VCaP (cell line): ENCODE measurements at regions not wholly inside any gene's neighbourhood (a gene's known extent, or its start where the extent isn't known, plus 50 kb on each side); places are given as distances from the start of the nearest gene placed in this dataset.
"Not testable (repeated sequence)": the region's sequence is repeated elsewhere in the genome, so short reads cannot be mapped to it uniquely, and the experiment has no call there.

Source experiments
- H3K27ac ChIP-seq: fragments of 450-650 bp; 2 replicates; pipeline ENCODE4 v1.5.1; 2017

GRCh38 chr1:120552190-120552589 is 137.4 kb downstream of the NBPF8 start:
- not testable (repeated sequence) for H3K27ac ChIP-seq

DNA sequence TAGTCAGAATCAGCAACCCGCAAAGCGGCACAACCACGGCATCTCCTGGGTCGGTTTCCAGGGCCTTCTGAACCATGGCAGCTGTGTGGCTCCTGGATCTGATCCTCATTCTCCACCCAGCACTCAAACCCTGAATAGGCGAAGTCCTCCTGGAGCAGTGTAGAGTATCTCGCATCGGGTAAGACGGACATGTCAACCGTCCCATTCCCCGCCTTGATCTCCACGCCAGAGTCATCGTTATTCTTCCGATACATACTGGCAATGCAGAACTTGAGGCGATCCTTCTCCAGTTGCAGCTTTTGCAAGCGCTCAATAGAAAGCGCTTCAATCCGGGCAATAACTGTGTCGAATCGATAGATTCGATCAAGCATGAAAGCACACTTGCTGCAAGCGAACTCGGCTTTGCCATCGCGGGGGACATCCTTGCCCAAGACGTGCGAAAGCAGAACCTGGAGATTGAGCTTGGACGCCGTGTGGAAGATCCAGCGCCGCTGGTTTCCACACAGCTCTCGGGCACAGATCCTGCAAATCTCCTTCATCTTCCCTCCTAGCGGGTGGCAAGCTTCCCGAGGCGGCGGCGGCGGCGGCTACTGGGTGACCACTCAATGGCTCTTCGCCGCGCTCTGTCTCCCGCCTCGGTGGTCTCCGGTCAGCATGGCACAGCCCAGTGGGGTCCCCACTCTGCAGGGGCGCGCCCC is 142.9 kb downstream of the NBPF8 start:
- H3K27ac ChIP-seq, result not testable (repeated sequence)

DNA sequence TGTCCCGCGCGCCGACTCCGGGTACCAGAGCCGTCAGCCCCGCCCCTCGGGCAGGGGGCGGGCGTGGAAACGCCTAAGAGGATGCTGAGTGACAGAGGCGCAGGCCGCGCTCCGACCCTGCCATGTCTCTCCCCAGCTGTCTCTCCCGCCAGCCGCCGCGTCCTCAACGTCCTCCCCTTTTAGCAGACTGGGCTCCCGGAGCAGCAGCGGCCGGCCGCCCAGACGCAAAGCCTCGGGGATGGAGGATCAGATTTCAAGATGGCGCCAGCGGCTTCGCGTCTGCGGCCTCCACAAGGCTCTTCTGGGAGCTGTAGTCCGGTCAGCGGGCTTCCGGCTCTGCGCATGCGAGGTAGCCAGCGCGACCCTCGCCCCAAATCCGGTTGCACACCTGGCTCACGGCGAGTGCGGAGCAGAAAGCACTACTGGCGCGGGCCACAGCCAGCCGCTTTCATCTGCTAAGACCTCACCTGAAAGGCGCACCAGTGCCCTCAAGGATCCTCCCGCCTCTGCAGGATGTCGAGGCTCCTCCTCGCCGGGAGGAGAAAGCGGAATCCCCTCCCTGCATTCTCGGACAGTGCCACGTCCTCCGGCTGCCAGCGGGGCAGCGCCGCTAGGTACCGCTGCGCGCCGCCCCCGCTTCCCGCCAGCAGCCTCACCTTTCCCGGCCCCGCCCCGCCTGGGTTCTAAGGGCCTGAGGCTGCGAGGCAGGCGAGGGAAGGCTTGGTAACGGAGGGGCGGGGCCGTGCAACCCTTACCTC is 143.6 kb downstream of the NBPF8 start:
- H3K27ac ChIP-seq, result peak overlapping the region; percentile 64

DNA sequence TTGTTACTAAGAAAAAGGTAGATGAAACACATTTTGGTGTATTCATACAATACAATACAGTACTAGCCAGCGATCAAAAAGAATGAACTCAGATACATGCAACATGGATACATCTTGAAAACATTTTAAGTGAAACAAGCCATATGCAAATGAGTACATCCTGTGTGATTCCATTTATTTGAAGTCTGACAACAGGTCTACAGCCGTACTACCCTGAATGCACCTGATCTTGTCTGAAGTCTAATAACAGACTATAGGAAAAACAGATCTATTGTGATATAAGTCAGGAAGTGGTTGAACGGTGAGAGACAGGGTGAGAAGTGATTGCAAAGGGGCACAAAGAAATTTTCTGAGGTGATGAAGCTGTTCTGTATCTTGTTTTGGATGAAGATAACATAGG is 146.9 kb downstream of the NBPF8 start:
- not testable (repeated sequence) for H3K27ac ChIP-seq

DNA sequence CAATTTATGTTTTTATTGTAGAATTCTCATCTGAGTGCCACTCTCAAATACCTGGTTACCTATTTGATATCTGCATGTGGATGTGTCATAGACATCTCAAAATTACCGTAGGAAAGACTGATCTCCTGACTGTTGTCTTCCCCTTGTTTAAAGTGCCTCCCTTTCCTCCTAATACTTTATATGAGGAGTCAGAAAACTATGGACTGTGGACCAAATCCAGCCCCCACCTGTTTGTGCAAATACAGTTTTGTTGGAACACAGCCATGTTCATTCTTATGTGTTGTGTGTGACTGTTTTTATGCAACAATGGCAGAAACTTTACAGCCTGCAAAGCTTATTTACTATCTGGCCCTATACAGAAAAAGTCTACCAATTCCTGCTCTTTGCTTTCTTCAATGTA is 150.6 kb downstream of the NBPF8 start:
- H3K27ac ChIP-seq, result not testable (repeated sequence)

GRCh38 chr1:120567620-120568019 is 152.8 kb downstream of the NBPF8 start:
- H3K27ac ChIP-seq, result not testable (repeated sequence)

DNA sequence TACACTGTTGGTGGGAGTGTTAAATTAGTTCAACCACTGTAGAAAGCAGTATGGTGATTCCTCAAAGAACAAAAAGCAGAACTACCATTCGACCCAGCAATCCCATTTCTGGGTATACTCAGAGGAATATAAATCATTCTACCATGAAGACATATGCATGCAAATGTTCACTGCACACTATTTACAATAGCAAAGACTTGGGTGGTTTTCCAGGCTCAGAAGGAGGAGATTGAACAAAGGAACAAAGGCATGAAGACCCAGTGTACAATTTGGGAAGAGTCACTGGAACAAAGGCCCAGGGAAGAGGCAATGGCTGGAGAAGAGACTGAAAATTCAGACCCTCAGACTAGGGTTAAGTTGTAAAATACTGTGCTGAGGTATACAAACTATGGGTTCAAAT is 148.5 kb upstream of the NBPF26 start:
- H3K27ac ChIP-seq, result not testable (repeated sequence)

DNA sequence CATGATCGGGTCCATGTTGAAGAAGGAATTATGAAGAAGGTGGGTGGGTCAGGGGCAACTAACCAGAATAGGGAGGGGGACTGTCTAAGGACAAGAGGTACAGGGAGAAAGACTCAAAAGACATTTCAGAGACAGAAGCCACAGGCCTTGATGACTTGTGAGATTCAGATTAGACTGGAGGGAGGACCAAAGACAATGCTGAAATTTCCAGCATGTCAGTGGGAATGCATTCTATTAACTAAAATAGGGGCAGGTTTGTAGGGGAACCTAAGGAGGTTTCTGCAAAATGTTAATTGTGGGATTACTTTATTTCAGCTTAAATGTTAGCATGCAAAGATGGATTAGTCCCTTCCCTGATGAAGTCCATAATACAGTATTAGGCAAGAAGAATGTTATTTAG is 141.6 kb upstream of the NBPF26 start:
- H3K27ac ChIP-seq, result not testable (repeated sequence)

DNA sequence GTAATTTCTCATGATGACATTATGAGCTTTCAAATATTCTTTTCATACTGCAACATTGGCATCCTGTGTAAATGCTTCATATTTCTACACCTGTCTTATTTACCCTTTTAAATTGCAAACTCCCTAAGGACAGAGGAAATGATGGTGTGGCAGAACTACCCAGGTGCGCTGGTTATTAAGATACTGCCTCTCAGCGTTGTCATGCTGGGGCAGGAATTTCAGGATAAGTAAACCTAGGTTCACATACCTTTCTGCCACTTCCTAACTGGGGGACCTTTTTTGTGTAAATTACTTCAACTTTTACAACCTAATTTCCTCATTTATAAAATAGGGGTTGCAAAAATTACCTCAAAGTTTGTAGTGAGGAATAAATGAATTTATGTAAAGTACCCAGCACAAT is 137.7 kb upstream of the NBPF26 start:
- H3K27ac ChIP-seq, result not testable (repeated sequence)

- H3K27ac ChIP-seq, result not testable (repeated sequence)
Measured at GRCh38 chr1:120588811-120589210, 134.9 kb upstream of the NBPF26 start.

DNA sequence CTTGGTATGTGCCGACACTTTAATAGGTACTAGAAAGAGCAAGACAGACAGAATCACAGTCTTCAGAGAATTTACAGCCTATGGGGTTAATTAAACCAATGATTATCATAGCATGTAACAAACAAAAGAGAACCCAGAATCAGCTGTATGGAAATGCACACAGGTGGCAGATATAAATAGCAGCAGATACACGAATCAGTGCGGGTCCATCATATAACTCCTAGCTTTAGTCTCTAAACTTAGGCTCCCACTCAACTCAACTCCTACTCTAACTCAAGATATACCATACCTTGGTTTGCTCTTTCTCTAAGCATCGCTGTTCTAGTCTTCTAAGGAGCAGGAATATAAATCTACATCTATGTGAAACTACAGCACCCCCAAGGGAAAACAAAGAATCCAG is 132.0 kb upstream of the NBPF26 start:
- H3K27ac ChIP-seq, result not testable (repeated sequence)

DNA sequence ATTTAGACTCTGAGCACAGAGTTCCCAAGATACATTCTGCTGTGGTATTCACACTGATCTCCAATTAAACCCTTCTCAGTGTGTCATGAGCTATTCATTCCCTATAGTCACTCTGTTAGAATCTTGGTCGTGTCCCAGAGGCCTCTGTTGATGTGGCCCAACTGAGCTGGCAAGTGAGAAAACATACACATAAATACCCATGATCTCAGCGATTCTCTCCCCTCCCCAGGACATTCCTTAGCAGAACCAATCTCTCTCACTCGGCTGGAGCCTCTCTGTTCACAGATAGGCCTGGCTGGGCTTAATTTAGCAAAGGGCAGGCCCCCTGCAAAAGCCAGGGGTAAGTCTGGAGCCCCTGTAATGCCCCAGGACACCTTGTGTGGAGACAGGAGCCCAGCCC is 130.8 kb upstream of the NBPF26 start:
- H3K27ac ChIP-seq, result not testable (repeated sequence)

DNA sequence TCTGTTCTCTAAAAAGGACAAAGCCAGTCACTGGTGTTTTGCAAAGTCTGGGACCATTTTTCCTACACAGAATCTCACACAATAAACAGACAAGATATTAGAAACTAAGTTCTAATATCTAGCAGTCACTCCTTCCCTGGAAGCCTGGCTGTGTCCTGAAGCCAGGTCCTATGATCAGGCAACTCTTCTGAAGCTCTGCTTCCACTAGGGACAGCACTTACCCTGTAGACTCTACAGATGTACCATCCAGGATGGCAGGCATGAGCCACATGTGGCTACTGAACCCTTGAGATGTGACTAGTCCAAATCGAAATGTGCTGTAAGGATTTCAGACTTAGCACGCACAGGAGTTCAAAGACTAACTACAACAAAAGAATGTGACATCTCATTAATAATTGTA is 130.1 kb upstream of the NBPF26 start:
- not testable (repeated sequence) for H3K27ac ChIP-seq

- not testable (repeated sequence) for H3K27ac ChIP-seq
Measured at GRCh38 chr1:120598331-120598951, 125.3 kb upstream of the NBPF26 start.

DNA sequence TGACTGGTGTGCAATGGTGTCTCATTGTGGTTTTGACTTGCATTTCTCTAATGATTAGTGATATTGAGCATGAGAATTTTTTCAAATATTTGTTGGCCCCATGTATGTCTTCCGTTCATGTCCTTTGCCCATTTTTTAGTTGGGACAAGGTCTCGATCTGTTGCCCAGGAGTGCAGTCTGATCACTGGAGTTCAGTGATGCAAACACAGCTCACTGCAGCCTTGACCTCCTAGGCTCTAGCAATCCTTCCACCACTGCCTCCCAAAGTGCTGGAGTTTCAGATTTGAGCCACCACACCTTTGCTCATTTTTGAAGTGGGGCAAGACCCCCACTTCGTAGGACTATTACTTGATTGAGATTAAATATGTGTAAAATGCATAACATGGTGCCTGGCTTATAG is 124.2 kb upstream of the NBPF26 start:
- H3K27ac ChIP-seq, result not testable (repeated sequence)

DNA sequence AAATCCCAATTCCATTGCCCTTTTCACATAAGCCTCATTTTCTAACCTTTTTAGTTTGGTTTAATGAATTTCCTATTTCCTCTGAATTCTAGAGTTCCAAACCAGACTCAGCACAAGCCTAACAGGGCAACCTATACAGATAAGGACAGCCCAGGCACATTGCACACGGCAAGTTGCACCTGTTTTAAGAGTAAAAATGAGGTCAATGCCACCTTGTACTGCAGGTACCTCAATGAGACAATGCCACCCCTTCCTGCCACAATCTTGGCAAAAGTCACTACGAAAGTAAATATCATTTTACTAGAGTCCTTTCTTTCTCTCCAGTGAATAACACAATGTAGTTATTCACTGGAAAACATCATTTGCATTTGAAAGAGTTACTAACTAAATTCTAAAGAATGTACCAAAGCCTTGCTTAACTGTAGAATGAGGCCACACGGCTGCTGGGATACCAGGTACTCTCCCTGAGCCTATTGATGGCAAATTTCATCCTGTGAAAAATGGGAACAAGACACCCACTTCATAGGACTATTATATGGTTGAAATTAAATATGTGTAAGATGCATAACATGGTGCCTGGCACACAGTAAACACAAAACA is 123.2 kb upstream of the NBPF26 start:
- not testable (repeated sequence) for H3K27ac ChIP-seq

GRCh38 chr1:120607882-120608281 is 115.9 kb upstream of the NBPF26 start:
- not testable (repeated sequence) for H3K27ac ChIP-seq

DNA sequence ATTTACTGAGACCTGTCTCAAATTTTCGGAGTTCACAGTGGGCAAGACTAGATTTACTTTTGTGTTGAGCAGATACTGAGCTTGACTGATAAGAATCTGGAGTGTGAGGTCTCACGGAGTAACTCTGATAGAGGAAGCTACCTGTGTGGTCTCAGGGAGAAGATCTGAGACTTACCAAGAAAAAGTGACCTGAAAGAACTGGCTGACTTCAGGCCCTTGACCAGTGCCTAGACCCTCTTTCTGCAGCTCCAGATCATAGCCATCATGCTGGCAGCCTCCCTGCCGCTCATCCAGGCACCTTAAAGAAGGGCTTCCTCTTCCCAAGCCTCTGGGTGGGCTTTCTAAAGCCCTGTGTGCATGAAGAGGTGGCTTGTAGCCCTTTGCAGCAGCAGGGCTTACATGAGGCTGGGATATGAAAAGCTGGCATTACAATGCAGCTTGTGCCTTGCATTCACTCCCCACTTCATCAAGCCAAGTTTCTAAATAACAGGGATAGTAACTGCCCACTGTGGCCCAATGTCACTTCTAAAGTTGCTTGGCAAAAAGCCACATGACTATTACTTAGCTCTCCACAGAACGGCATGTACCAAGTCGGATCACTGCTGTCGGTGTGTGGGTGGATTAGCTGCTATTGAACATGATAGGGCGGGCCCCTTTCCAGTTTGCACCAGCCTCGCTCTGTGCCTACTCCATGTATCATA is 115.3 kb upstream of the NBPF26 start:
- not testable (repeated sequence) for H3K27ac ChIP-seq

GRCh38 chr1:120609015-120609573 is 114.7 kb upstream of the NBPF26 start:
- H3K27ac ChIP-seq, result not testable (repeated sequence)

DNA sequence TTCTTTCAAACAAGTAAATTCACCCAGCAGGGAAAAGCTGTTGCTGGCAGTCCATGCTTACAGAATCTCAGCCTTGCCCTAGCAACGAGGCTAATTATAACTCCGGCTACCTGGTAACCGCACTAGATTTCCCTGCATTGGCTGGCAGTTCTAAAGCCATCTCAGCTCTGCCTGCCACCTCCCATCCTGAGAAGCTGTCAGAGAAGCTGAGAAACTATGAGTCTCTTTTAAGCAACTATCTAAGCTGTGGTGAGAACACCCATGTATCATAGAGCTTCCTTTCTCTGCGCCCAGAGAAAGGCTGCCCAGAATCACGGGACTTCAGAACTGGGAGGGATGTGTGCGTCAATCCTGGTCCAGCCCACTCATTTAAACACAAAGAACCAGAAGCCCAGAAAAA is 113.9 kb upstream of the NBPF26 start:
- H3K27ac ChIP-seq, result not testable (repeated sequence)

DNA sequence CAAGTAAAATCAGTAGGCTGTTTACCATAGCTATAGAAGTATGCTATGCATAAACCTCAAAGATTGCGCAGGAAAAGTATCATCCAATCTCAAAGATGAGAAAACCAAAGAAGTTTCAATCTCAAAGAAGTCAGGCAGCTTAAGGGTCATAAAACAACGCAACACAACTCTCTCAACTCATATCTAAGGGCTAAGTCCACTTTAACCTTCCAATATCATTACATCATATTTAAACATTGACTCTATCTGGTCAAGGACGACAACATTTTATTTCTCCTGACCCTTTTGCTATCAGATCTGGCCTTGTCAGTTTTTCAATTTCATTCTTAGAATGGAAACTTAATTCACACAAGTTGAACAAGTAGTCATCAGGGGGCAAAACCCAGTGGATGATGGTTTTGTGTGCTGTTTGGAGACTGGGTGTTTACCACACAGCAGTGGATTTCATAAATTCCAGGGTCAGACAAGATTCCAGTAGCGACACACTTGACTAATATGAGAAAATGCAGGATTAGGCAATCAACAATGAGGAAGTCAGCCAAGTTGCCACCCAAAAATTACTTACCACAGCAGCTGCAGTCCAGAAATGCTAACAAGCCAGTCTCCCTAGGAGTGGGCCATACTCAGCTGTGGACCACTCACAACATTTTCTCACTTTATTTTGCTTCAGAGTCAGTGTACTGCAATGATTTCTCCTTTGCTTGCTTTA is 108.7 kb upstream of the NBPF26 start:
- not testable (repeated sequence) for H3K27ac ChIP-seq
